Fibroblast of upper back skin (primary cell): ENCODE measurements at regions not wholly inside any gene's neighbourhood (a gene's known extent, or its start where the extent isn't known, plus 50 kb on each side); places are given as distances from the start of the nearest gene placed in this dataset.
"Not testable (repeated sequence)": the region's sequence is repeated elsewhere in the genome, so short reads cannot be mapped to it uniquely, and the experiment has no call there.

Experiments
- DNase-seq: peaks from one replicate; pipeline ENCODE4 v3.0.0-alpha.2; 2013

- no peak for DNase-seq
Measured at GRCh38 chr12:66776974-66777373, 98.1 kb upstream of the GRIP1 start.

GRCh38 chr12:66779466-66779865 lies 100.6 kb upstream of the GRIP1 start:
- no peak for DNase-seq

- no peak for DNase-seq
Measured at GRCh38 chr12:66786531-66787308, 107.8 kb upstream of the GRIP1 start.

- DNase-seq = no peak
Measured at GRCh38 chr12:66799551-66799950, 120.7 kb upstream of the GRIP1 start.

GRCh38 chr12:66800046-66800445 lies 121.2 kb upstream of the GRIP1 start:
- no peak for DNase-seq

- DNase-seq = no peak
Measured at GRCh38 chr12:66803930-66804329, 125.1 kb upstream of the GRIP1 start.

- no peak for DNase-seq
Measured at GRCh38 chr12:66804563-66804974, 125.7 kb upstream of the GRIP1 start.

- no peak for DNase-seq
Measured at GRCh38 chr12:66808606-66809005, 129.7 kb upstream of the GRIP1 start.

GRCh38 chr12:66813137-66813892 lies 134.4 kb upstream of the GRIP1 start:
- DNase-seq = no peak

GRCh38 chr12:66819587-66819986 lies 140.7 kb upstream of the GRIP1 start:
- no peak for DNase-seq

- no peak for DNase-seq
Measured at GRCh38 chr12:66822961-66823360, 144.1 kb upstream of the GRIP1 start.

- no peak for DNase-seq
Measured at GRCh38 chr12:66823857-66824570, 145.1 kb upstream of the GRIP1 start.

GRCh38 chr12:66825921-66826320 lies 147.0 kb upstream of the GRIP1 start:
- DNase-seq = not testable (repeated sequence)

- no peak for DNase-seq
Measured at GRCh38 chr12:66829660-66830325, 150.9 kb upstream of the GRIP1 start.

GRCh38 chr12:66831495-66831894 lies 152.6 kb upstream of the GRIP1 start:
- no peak for DNase-seq

GRCh38 chr12:66832997-66833396 lies 154.1 kb upstream of the GRIP1 start:
- DNase-seq = no peak

GRCh38 chr12:66836623-66837310 lies 157.9 kb upstream of the GRIP1 start:
- no peak for DNase-seq

- no peak for DNase-seq
Measured at GRCh38 chr12:66837311-66837627, 158.4 kb upstream of the GRIP1 start.

- no peak for DNase-seq
Measured at GRCh38 chr12:66838366-66838765, 159.5 kb upstream of the GRIP1 start.

- no peak for DNase-seq
Measured at GRCh38 chr12:66848967-66849366, 170.1 kb upstream of the GRIP1 start.

GRCh38 chr12:66851134-66851533 lies 172.3 kb upstream of the GRIP1 start:
- no peak for DNase-seq

- peak; percentile 13 for DNase-seq
Measured at GRCh38 chr12:66852091-66852490, 173.2 kb upstream of the GRIP1 start.

- DNase-seq = no peak
Measured at GRCh38 chr12:66852765-66853164, 173.9 kb upstream of the GRIP1 start.
